GM11168 (cell line): ENCODE measurements at regions not wholly inside any gene's neighbourhood (a gene's known extent, or its start where the extent isn't known, plus 50 kb on each side); places are given as distances from the start of the nearest gene placed in this dataset.

Experiments
- in situ Hi-C: fragments of 300-500 bp; cut with MboI; formaldehyde crosslinking; loops from one replicate; pipeline ENCODE4 v1.12.0; 2022; ENCODE audit warnings: low sequenced_read_pairs; ENCODE audit not compliant: unreplicated experiment

DNA sequence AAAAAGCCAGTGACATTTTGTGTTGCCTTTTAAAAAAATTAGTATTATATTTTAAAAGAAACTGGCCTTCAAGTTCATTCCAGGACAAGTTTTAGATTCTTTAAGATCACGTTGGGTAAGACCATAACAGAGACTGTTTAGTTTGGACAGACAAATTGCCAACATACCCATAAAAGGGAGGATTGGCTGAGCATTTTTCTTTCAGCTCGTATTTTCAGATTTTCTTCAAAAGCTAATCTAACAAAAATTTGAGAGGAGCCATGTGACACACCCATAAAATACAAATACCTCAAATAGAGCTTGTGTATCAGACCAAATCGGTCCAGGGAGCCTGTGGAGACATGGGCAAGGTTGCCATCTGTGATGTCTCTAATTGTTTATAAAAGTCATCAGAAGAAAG, 74.6 kb upstream of the C1QTNF7 start:
- in situ Hi-C loops, result no loop called here

- in situ Hi-C loops, result no loop called here
These were observed 73.2 kb upstream of the C1QTNF7 start for GRCh38 chr4:15354371-15355297.

GRCh38 chr4:15361529-15361928, 66.3 kb upstream of the C1QTNF7 start:
- in situ Hi-C loops, result no loop called here

GRCh38 chr4:15362541-15362940, 65.3 kb upstream of the C1QTNF7 start:
- in situ Hi-C loops, result no loop called here

DNA sequence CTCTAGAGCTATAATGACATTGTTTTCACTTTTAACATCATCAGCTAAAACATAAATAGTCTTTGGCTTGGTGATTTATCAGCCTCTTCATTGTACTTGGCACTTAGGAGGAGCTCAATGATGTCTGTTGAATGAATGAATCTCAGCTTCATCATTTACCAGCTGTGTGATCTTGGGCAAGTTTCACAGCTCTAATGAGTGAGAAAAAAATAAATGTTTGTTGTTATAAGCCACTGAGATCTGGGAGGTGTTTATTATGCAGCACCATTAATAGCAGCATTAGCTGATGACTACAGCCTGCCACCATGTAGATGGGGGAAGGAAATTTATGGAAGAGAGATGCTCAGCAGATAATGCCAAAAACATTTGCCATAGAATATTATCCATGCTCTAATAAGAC, 63.6 kb upstream of the C1QTNF7 start:
- in situ Hi-C loops, result no loop called here

DNA sequence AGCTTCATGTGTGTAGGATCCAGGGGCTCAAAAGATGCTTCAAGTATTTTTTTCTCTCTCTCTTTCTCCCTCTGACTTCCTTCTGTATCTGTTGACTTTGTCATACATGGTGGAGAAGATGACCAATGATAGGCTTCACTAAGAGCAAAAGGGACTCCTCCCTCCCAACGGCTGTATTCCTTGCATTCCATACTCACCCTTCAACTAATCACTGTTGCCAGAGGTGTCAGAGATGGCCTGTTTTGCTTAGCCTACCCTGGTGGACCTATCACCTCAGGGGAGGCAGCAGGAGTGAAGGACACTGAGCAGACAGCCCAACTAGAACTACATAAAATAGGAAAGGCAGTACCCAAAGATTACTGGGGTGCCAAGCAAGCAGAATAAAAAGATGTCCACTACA, 62.2 kb upstream of the C1QTNF7 start:
- in situ Hi-C loops, result no loop called here

- in situ Hi-C loops, result no loop called here
These were observed 61.1 kb upstream of the C1QTNF7 start for GRCh38 chr4:15366721-15367120.

GRCh38 chr4:15368856-15369255, 59.0 kb upstream of the C1QTNF7 start:
- in situ Hi-C loops, result no loop called here

- in situ Hi-C loops, result no loop called here
These were observed 57.5 kb upstream of the C1QTNF7 start for GRCh38 chr4:15370296-15370695.

GRCh38 chr4:15373363-15373762, 54.5 kb upstream of the C1QTNF7 start:
- in situ Hi-C loops, result no loop called here

- in situ Hi-C loops, result no loop called here
These were observed 53.2 kb upstream of the C1QTNF7 start for GRCh38 chr4:15374656-15375055.

- in situ Hi-C loops, result no loop called here
These were observed 52.2 kb upstream of the C1QTNF7 start for GRCh38 chr4:15375667-15376066.

- in situ Hi-C loops, result no loop called here
These were observed 51.7 kb upstream of the C1QTNF7 start for GRCh38 chr4:15376145-15376544.

- in situ Hi-C loops, result no loop called here
These were observed 51.2 kb upstream of the C1QTNF7 start for GRCh38 chr4:15376594-15376993.
